Mesenchymal stem cell (in vitro differentiated cells and primary cell): ENCODE measurements at regions not wholly inside any gene's neighbourhood (a gene's known extent, or its start where the extent isn't known, plus 50 kb on each side); places are given as distances from the start of the nearest gene placed in this dataset.

Experiments
- DNase-seq: peaks from one replicate; pipeline ENCODE4 v3.0.0-alpha.2; 2013
- H2AFZ ChIP-seq: one replicate; pipeline ENCODE4 v1.6.1; 2013; ENCODE audit warnings: low read depth, mild to moderate bottlenecking, control low read depth, inconsistent platforms, low read length, moderate library complexity
- H2AK5ac ChIP-seq: 2 replicates; pipeline ENCODE4 v1.6.1; 2013; ENCODE audit warnings: low read length, moderate library complexity, mild to moderate bottlenecking, inconsistent platforms; ENCODE audit not compliant: severe bottlenecking
- H2BK120ac ChIP-seq: one replicate; pipeline ENCODE4 v1.6.1; 2013; ENCODE audit warnings: low read depth, mild to moderate bottlenecking, inconsistent platforms, low read length, moderate library complexity
- H2BK12ac ChIP-seq, 2 experiments: one replicate each; pipeline ENCODE4 v1.6.1; 2013; ENCODE audit warnings: inconsistent platforms in 2 of 2, low read length in 2 of 2, mild to moderate bottlenecking in 2 of 2, moderate library complexity in 2 of 2, control low read depth in 1 of 2
- H2BK15ac ChIP-seq: one replicate; pipeline ENCODE4 v1.6.1; 2013; ENCODE audit warnings: mild to moderate bottlenecking, low read depth, inconsistent platforms; ENCODE audit not compliant: poor library complexity, severe bottlenecking
- H2BK5ac ChIP-seq: 2 replicates; pipeline ENCODE4 v1.6.1; 2013; ENCODE audit warnings: low read depth, mild to moderate bottlenecking, low read length, control low read depth, inconsistent platforms; ENCODE audit not compliant: poor library complexity, severe bottlenecking
- H3K14ac ChIP-seq, 2 experiments: one replicate each; pipeline ENCODE4 v1.6.1; 2013; ENCODE audit warnings: inconsistent platforms in 2 of 2, low read length in 2 of 2, control low read depth in 1 of 2, mild to moderate bottlenecking in 1 of 2, moderate library complexity in 1 of 2
- H3K18ac ChIP-seq, 2 experiments: one replicate each; pipeline ENCODE4 v1.6.1; 2013; ENCODE audit warnings: inconsistent platforms in 2 of 2, low read length in 2 of 2, control low read depth in 1 of 2, low read depth in 1 of 2, mild to moderate bottlenecking in 1 of 2
- H3K23ac ChIP-seq, 2 experiments: one replicate each; pipeline ENCODE4 v1.6.1; 2013; ENCODE audit warnings: inconsistent platforms in 2 of 2, low read length in 2 of 2, mild to moderate bottlenecking in 2 of 2, moderate library complexity in 2 of 2, control low read depth in 1 of 2
- H3K27ac ChIP-seq: 2 replicates; pipeline ENCODE4 v1.5.1; 2013; ENCODE audit warnings: mild to moderate bottlenecking, moderate library complexity, low read length, control low read depth, inconsistent platforms; ENCODE audit not compliant: poor library complexity, severe bottlenecking
- H3K27me3 ChIP-seq, 2 experiments: 2 replicates each; pipeline versions ENCODE4 v1.6.1 to v1.7.0; 2013; ENCODE audit warnings: low read length in 2 of 2, mild to moderate bottlenecking in 2 of 2, moderate library complexity in 2 of 2, control low read depth in 1 of 2, inconsistent platforms in 1 of 2; ENCODE audit not compliant: control insufficient read depth in 1 of 2, insufficient read depth in 1 of 2
- H3K36me3 ChIP-seq, 2 experiments: 2 replicates each; pipeline versions ENCODE4 v1.6.1 to v1.7.0; 2013; ENCODE audit warnings: low read length in 2 of 2, control low read depth in 1 of 2, inconsistent platforms in 1 of 2, low read depth in 1 of 2, mild to moderate bottlenecking in 1 of 2; ENCODE audit not compliant: insufficient read depth in 2 of 2, control insufficient read depth in 1 of 2
- H3K4ac ChIP-seq, 2 experiments: one replicate each; pipeline ENCODE4 v1.6.1; 2013; ENCODE audit warnings: inconsistent platforms in 2 of 2, low read length in 2 of 2, mild to moderate bottlenecking in 2 of 2, moderate library complexity in 2 of 2, control low read depth in 1 of 2, low read depth in 1 of 2
- H3K4me1 ChIP-seq: 2 replicates; pipeline ENCODE4 v1.6.1; 2013; ENCODE audit warnings: low read depth, low read length, control low read depth; ENCODE audit not compliant: control insufficient read depth, insufficient read depth
- H3K4me2 ChIP-seq: 2 replicates; pipeline ENCODE4 v1.6.1; 2013; ENCODE audit warnings: low read length, mild to moderate bottlenecking, inconsistent platforms; ENCODE audit not compliant: poor library complexity, severe bottlenecking
- H3K4me3 ChIP-seq, 2 experiments: 2 replicates each; pipeline versions ENCODE4 v1.5.1 to v1.7.0; 2013; ENCODE audit warnings: low read length in 2 of 2, mild to moderate bottlenecking in 2 of 2, control low read depth in 1 of 2, low read depth in 1 of 2; ENCODE audit not compliant: insufficient read depth in 1 of 2
- H3K79me1 ChIP-seq: replicated peaks from 2 replicates; pipeline ENCODE4 v1.6.1; 2013; ENCODE audit warnings: mild to moderate bottlenecking, control low read depth, low read length, inconsistent platforms; ENCODE audit not compliant: poor library complexity, severe bottlenecking
- H3K9ac ChIP-seq: 2 replicates; pipeline ENCODE4 v1.7.0; 2013; ENCODE audit warnings: mild to moderate bottlenecking, low read length, moderate library complexity
- H3K9me3 ChIP-seq: 2 replicates; pipeline ENCODE4 v1.7.0; 2013; ENCODE audit warnings: mild to moderate bottlenecking, low read length; ENCODE audit not compliant: control insufficient read depth
- H4K8ac ChIP-seq: one replicate; pipeline ENCODE4 v1.6.1; 2013; ENCODE audit warnings: inconsistent platforms, mild to moderate bottlenecking, low read length, moderate library complexity
- H4K91ac ChIP-seq: one replicate; pipeline ENCODE4 v1.6.1; 2013; ENCODE audit warnings: mild to moderate bottlenecking, low read length, inconsistent platforms
- whole genome bisulfite sequencing: methylation state at CpG from one replicate; pipeline ENCODE4 v1.1.7; 2013; ENCODE audit warnings: mixed read lengths; 5-methylcytosine and 5-hydroxymethylcytosine counted together

- no peaks in the 10 kb centered on the region for H3K36me3 ChIP-seq
- H2BK5ac ChIP-seq: no peak overlapping the region
- H3K27me3 ChIP-seq: peaks cover 0 to 27% of the 10 kb centered on the region in 2 experiments
- no peak overlapping the region for H2BK12ac ChIP-seq
- no peak overlapping the region for H3K4me2 ChIP-seq
- H3K4me3 ChIP-seq: no peak overlapping the region
- no peak overlapping the region for H3K14ac ChIP-seq
- no peak overlapping the region for H3K27ac ChIP-seq
- no peak overlapping the region for H2AK5ac ChIP-seq
- no peak for DNase-seq
- no peak overlapping the region for H2BK120ac ChIP-seq
- WGBS: 78% methylated on average over 8 of the region's 10 CpGs
- H3K9me3 ChIP-seq: peaks cover 6% of the 10 kb centered on the region
- H4K8ac ChIP-seq: no peak overlapping the region
- H3K4me1 ChIP-seq: no peaks in the 10 kb centered on the region
- no peak overlapping the region for H2AFZ ChIP-seq
- no peaks in the 10 kb centered on the region for H3K79me1 ChIP-seq
- no peak overlapping the region for H3K23ac ChIP-seq
- H3K18ac ChIP-seq: no peak overlapping the region
- H2BK15ac ChIP-seq: no peak overlapping the region
- no peak overlapping the region for H3K4ac ChIP-seq
- H4K91ac ChIP-seq: no peak overlapping the region
- no peak overlapping the region for H3K9ac ChIP-seq
These were observed 210.5 kb upstream of the HDAC4 start for GRCh38 chr2:239611222-239611795.

GRCh38 chr2:239610457-239611221 is 209.8 kb upstream of the HDAC4 start:
- peaks cover 0 to 28% of the 10 kb centered on the region in 2 experiments for H3K27me3 ChIP-seq
- no peaks in the 10 kb centered on the region for H3K79me1 ChIP-seq
- H3K18ac ChIP-seq: no peak overlapping the region
- no peak overlapping the region for H3K9ac ChIP-seq
- no peaks in the 10 kb centered on the region for H3K36me3 ChIP-seq
- WGBS: 75% methylated on average over 9 of the region's 9 CpGs
- no peak overlapping the region for H3K23ac ChIP-seq
- no peak for DNase-seq
- no peak overlapping the region for H4K91ac ChIP-seq
- H2BK12ac ChIP-seq: no peak overlapping the region
- no peak overlapping the region for H3K4me2 ChIP-seq
- no peak overlapping the region for H2BK15ac ChIP-seq
- H4K8ac ChIP-seq: no peak overlapping the region
- no peak overlapping the region for H2AK5ac ChIP-seq
- peaks cover 5% of the 10 kb centered on the region for H3K9me3 ChIP-seq
- H2BK5ac ChIP-seq: no peak overlapping the region
- no peaks in the 10 kb centered on the region for H3K4me1 ChIP-seq
- no peak overlapping the region for H2BK120ac ChIP-seq
- no peak overlapping the region for H3K4ac ChIP-seq
- H3K27ac ChIP-seq: no peak overlapping the region
- H2AFZ ChIP-seq: no peak overlapping the region
- H3K4me3 ChIP-seq: no peak overlapping the region
- no peak overlapping the region for H3K14ac ChIP-seq

GRCh38 chr2:239609607-239610310 is 208.9 kb upstream of the HDAC4 start:
- no peak overlapping the region for H2AFZ ChIP-seq
- H3K27ac ChIP-seq: no peak overlapping the region
- H2BK120ac ChIP-seq: no peak overlapping the region
- no peaks in the 10 kb centered on the region for H3K36me3 ChIP-seq
- H3K9me3 ChIP-seq: peaks cover 5% of the 10 kb centered on the region
- no peaks in the 10 kb centered on the region for H3K79me1 ChIP-seq
- no peak overlapping the region for H4K91ac ChIP-seq
- H2BK5ac ChIP-seq: no peak overlapping the region
- no peak overlapping the region for H2BK15ac ChIP-seq
- 81% methylated on average over 26 of the region's 26 CpGs for WGBS
- H3K18ac ChIP-seq: no peak overlapping the region
- H3K4me2 ChIP-seq: no peak overlapping the region
- no peak overlapping the region for H3K14ac ChIP-seq
- no peak overlapping the region for H3K4me3 ChIP-seq
- no peak overlapping the region for H2AK5ac ChIP-seq
- H3K27me3 ChIP-seq: peaks cover 0 to 34% of the 10 kb centered on the region in 2 experiments
- no peak overlapping the region for H4K8ac ChIP-seq
- no peak for DNase-seq
- no peaks in the 10 kb centered on the region for H3K4me1 ChIP-seq
- no peak overlapping the region for H2BK12ac ChIP-seq
- H3K4ac ChIP-seq: no peak overlapping the region
- H3K23ac ChIP-seq: no peak overlapping the region
- H3K9ac ChIP-seq: no peak overlapping the region

DNA sequence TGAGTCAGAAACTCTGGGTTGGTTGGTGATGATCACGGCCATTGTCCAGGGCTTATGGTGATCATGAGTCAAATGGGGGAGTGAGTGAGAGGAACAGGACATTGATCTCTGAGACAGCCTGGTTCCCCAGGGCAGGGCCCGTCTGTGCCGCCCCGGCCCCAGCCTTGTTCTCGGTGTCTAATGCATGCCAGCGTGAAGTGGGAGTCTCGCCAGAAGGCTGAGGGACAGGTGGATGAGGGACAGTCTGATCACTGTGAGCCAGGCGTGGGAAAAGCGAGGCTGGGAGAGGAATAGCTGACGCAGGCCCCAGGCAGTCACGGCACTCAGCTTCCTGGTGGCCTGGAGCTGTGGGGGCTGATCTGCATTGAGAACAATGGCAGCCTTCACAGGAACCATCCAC is 208.3 kb upstream of the HDAC4 start:
- H2BK15ac ChIP-seq: no peak overlapping the region
- no peak overlapping the region for H2BK120ac ChIP-seq
- H3K9ac ChIP-seq: no peak overlapping the region
- no peak overlapping the region for H3K14ac ChIP-seq
- no peak overlapping the region for H2AK5ac ChIP-seq
- H3K36me3 ChIP-seq: no peaks in the 10 kb centered on the region
- 79% methylated on average over 11 of the region's 11 CpGs for WGBS
- no peak overlapping the region for H2AFZ ChIP-seq
- H3K27me3 ChIP-seq: peaks cover 0 to 34% of the 10 kb centered on the region in 2 experiments
- H3K27ac ChIP-seq: no peak overlapping the region
- no peaks in the 10 kb centered on the region for H3K4me1 ChIP-seq
- H2BK5ac ChIP-seq: no peak overlapping the region
- no peak for DNase-seq
- H3K4me3 ChIP-seq: no peak overlapping the region
- no peak overlapping the region for H3K4me2 ChIP-seq
- H4K8ac ChIP-seq: no peak overlapping the region
- no peaks in the 10 kb centered on the region for H3K79me1 ChIP-seq
- H3K23ac ChIP-seq: no peak overlapping the region
- peaks cover 5% of the 10 kb centered on the region for H3K9me3 ChIP-seq
- H4K91ac ChIP-seq: no peak overlapping the region
- H3K18ac ChIP-seq: no peak overlapping the region
- no peak overlapping the region for H3K4ac ChIP-seq
- H2BK12ac ChIP-seq: no peak overlapping the region
